Erythroblast (primary cell): ENCODE measurements at regions not wholly inside any gene's neighbourhood (a gene's known extent, or its start where the extent isn't known, plus 50 kb on each side); places are given as distances from the start of the nearest gene placed in this dataset.
"Not testable (repeated sequence)": the region's sequence is repeated elsewhere in the genome, so short reads cannot be mapped to it uniquely, and the experiment has no call there.

ENCODE experiments used
- GATA1 ChIP-seq: IDR thresholded peaks from 2 replicates; pipeline ENCODE4 v1.6.1; 2011; ENCODE audit warnings: low read depth, mild to moderate bottlenecking, control low read depth, low read length, moderate library complexity
- POLR2A ChIP-seq: IDR thresholded peaks from 2 replicates; pipeline ENCODE4 v1.6.1; 2011; ENCODE audit warnings: mild to moderate bottlenecking, low read length

DNA sequence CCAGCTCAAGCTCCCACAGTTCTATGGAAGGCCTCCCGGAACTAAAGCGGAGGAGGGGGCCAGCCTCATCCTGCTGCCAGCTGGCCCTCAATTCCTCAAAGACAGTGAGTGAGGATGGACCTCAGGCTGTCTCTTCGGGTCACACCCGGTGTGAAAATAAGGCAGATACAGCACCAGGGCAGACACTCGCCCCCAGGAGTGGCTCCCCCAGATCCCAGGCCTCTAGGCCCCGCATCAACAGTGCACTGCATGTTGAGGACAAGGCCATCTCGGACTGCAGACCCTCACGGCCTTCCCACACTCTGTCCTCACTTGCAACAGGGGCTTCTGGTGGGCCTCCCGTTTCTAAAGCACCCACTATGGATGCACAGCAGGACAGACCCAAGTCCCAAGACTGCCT is 239.2 kb upstream of the ZNF322 start:
- TF ChIP-seq POLR2A, GATA1: not testable (repeated sequence)
